Lung (tissue), 11 donors: ENCODE measurements at regions not wholly inside any gene's neighbourhood (a gene's known extent, or its start where the extent isn't known, plus 50 kb on each side); places are given as distances from the start of the nearest gene placed in this dataset.

Experiments used
- ATAC-seq: fragments of 200-7000 bp; cut with Tn5 transposase; one replicate; pipeline ENCODE4 v1.9.1; 2020; ENCODE audit warnings: moderate number of reproducible peaks; ENCODE audit not compliant: insufficient read depth, low FRiP score
- DNase-seq, 3 donors: peaks; one replicate each; pipeline ENCODE4 v3.0.0-alpha.2; 2013 to 2017
- H3K27ac ChIP-seq, 2 donors: one replicate each; pipeline ENCODE4 v1.5.1; 2013; ENCODE audit warnings: mild to moderate bottlenecking in 2 of 2, moderate library complexity in 2 of 2, control low read depth in 1 of 2, inconsistent platforms in 1 of 2, low read depth in 1 of 2, low read length in 1 of 2
- H3K27me3 ChIP-seq, 3 donors: one replicate each; pipeline ENCODE4 v1.5.1; 2013; ENCODE audit warnings: low read length in 2 of 3; ENCODE audit not compliant: control insufficient read depth in 3 of 3, insufficient read depth in 3 of 3
- H3K36me3 ChIP-seq, 4 donors: one replicate each; pipeline ENCODE4 v1.5.1; 2013; ENCODE audit warnings: low read length in 4 of 4, mild to moderate bottlenecking in 1 of 4, moderate library complexity in 1 of 4; ENCODE audit not compliant: control insufficient read depth in 4 of 4, insufficient read depth in 4 of 4
- H3K4me1 ChIP-seq, 5 donors: one replicate each; pipeline ENCODE4 v1.5.1; 2013; ENCODE audit warnings: low read length in 5 of 5, mild to moderate bottlenecking in 2 of 5, moderate library complexity in 1 of 5; ENCODE audit not compliant: control insufficient read depth in 5 of 5, insufficient read depth in 5 of 5
- H3K4me3 ChIP-seq: one replicate; pipeline ENCODE4 v1.5.1; 2013; ENCODE audit warnings: mild to moderate bottlenecking, control low read depth, moderate library complexity
- H3K9ac ChIP-seq, 2 donors: one replicate each; pipeline ENCODE4 v1.5.1; 2013; ENCODE audit warnings: low read length in 2 of 2, control low read depth in 1 of 2; ENCODE audit not compliant: insufficient read depth in 1 of 2
- H3K9me3 ChIP-seq, 4 donors: one replicate each; pipeline ENCODE4 v1.5.1; 2013; ENCODE audit warnings: low read length in 3 of 4, mild to moderate bottlenecking in 1 of 4, moderate library complexity in 1 of 4; ENCODE audit not compliant: control insufficient read depth in 4 of 4, insufficient read depth in 3 of 4
- WGBS, 2 donors: extraction: QIAGEN DNeasy Blood & Tissue Kit; methylation state at CpG; one replicate each; pipeline ENCODE4 v1.1.7; 2013; 5-methylcytosine and 5-hydroxymethylcytosine counted together
- TF ChIP-seq, protein P1 (sequence below): IDR thresholded peaks from 2 replicates; pipeline ENCODE4 v1.5.1; 2012; ENCODE audit warnings: mild to moderate bottlenecking; ENCODE audit errors: control extremely low read depth, extremely low read depth
- donor health status: control.
- donor health status: control.
- donor health status: Bipolar disorder and iron deficiency.
- donor health status: healthy.
- donor health status: DM: yes; HTN: yes; CAD: no.

DNA sequence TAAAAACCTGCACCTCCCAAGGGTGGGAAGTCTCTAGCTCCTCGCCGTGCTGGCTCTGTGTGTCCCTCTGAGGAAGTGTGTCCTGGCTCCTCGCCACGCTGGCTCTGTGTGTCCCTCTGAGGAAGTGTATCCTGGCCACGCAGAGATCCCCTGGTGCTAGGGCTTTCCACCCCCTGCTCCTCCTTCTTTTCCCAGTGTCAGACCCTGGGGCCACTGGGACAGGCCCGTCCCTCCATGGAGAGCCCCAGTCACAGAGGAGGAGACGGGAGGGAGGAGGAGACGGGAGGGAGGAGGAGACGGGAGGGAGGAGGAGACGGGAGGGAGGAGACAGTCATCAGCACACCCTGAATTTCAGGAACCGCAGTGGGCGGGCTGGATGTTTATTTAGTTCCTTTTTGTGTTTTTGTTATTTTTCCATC is 53.8 kb upstream of the HGFAC start:
- Histone ChIP-seq H3K4me1 (peaks cover 3 to 62% (median 22%) of the 10 kb centered on the region in 5 donors), H3K27ac (peak overlapping the region in 1 of 2 donors; percentile 85), H3K9ac (no peak overlapping the region), H3K36me3 (no peaks in the 10 kb centered on the region), H3K4me3 (no peak overlapping the region), H3K9me3 (no peaks in the 10 kb centered on the region), H3K27me3 (no peaks in the 10 kb centered on the region)
- DNase-seq (peak; percentile 74 to 83 (median 76)), ATAC-seq (no peak)
- TF ChIP-seq, protein P1, sequence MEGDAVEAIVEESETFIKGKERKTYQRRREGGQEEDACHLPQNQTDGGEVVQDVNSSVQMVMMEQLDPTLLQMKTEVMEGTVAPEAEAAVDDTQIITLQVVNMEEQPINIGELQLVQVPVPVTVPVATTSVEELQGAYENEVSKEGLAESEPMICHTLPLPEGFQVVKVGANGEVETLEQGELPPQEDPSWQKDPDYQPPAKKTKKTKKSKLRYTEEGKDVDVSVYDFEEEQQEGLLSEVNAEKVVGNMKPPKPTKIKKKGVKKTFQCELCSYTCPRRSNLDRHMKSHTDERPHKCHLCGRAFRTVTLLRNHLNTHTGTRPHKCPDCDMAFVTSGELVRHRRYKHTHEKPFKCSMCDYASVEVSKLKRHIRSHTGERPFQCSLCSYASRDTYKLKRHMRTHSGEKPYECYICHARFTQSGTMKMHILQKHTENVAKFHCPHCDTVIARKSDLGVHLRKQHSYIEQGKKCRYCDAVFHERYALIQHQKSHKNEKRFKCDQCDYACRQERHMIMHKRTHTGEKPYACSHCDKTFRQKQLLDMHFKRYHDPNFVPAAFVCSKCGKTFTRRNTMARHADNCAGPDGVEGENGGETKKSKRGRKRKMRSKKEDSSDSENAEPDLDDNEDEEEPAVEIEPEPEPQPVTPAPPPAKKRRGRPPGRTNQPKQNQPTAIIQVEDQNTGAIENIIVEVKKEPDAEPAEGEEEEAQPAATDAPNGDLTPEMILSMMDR, result no peak
- WGBS, 2 donors, result 3 to 19% methylated on average over 11 to 12 of the region's 12 CpGs

DNA sequence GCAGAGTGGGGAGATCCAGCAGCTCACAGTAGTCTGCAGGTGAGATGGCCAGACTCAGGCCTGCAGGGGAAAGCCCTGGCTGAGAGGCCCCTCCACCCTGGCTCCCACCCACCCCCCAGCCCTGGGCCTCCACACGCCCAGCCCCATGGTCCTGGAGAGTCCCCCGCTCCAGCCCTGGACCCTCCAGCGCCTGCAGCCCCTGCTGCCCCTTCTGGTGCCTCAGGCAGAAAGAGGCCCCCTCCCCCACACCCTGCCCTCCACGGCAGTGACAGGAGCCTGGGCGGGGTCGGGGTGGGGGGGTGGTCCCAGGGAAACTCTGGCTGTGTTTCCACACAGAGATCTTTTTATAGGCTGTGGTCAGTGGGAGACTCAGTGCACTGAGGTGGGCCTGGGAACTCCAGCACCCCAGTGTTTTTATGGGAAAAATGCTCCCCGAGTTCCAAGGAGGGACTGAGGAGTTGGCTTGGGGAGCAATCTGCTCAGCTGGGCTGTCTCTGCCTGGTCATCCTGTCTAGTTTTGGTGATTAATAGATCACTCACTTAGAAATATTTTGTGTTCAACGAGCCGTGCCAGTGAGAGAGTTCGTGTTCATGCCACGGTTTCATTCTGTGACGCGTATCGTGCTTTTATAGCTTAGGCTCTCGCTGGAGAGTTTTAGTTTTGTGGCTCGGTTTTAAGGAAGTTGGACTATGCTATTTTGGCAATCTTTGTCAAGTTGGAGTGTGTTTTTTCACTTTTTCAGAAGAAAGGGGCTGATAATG is 53.1 kb upstream of the HGFAC start:
- ATAC-seq, result no peak
- H3K4me1 ChIP-seq, result peaks cover 3 to 62% (median 22%) of the 10 kb centered on the region in 5 donors
- peak overlapping the region; percentile 34 to 85 for H3K27ac ChIP-seq
- WGBS, 2 donors, result 22 to 31% methylated on average over 16 of the region's 16 CpGs
- H3K27me3 ChIP-seq, result no peaks in the 10 kb centered on the region
- H3K36me3 ChIP-seq, result no peaks in the 10 kb centered on the region
- peak overlapping the region in 1 of 2 donors; percentile 9 for H3K9ac ChIP-seq
- peak; percentile 56 to 82 (median 75) for DNase-seq
- H3K9me3 ChIP-seq, result no peaks in the 10 kb centered on the region
- no peak overlapping the region for H3K4me3 ChIP-seq
- TF ChIP-seq, protein P1, result no peak

DNA sequence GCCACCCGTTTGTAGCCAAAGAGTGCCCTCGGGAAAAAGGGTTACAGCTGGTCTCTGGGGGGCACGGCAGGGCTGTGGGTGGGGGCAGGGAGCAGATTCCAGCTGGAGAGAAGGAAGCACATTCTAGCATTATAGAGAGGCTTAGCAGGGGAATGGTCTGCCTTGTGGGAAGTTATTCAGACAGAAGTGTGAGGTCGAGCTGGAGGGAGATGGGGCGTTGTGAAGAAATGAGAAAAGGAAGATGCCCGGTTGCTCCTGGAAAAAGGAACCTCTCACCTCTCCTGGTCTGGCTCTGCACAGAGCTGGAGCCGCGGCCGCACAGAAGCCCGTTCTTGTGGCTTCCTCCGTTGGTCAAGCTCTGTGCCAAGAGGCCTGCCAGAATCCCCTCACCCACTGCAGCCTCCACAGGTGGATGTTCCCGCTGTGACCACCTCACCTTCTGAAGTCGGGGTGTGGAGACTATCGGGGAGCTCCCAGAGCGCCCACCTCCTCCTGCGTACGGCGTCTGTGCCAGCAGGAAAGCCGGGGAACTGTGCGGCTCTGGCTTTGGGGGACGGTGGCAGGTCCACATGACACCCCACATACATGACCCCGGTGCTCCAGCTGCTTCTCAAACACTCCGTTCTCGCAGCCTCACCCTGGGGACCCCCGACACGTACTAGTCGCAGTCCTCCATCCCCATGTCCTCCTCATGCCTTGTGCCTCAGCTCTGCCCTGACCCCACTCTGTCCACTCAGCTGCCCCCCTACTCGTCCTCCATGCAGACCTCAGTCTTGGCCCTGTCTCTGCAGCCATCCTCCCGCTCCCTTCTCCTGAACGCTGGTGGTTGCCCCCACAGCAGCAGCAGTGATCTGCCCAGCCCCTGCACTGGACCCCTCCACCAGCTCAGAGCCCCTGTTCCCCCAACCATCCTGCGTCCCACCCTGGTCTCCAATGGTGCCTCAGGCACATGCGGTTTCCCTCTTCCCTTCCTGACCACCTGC is 52.2 kb upstream of the HGFAC start:
- H3K4me3 ChIP-seq, result no peak overlapping the region
- peak overlapping the region in 1 of 2 donors; percentile 85 for H3K27ac ChIP-seq
- ATAC-seq, result no peak
- H3K27me3 ChIP-seq, result no peaks in the 10 kb centered on the region
- H3K9me3 ChIP-seq, result no peaks in the 10 kb centered on the region
- 68 to 75% methylated on average over 32 of the region's 32 CpGs for WGBS, 2 donors
- peaks cover 3 to 59% (median 22%) of the 10 kb centered on the region in 5 donors for H3K4me1 ChIP-seq
- H3K36me3 ChIP-seq, result no peaks in the 10 kb centered on the region
- peak overlapping the region in 1 of 2 donors; percentile 9 for H3K9ac ChIP-seq
- DNase-seq, result peak in 1 of 3 donors; percentile 50
- TF ChIP-seq, protein P1, result no peak
